ENCODE measurements at regions not wholly inside any gene's neighbourhood (a gene's known extent, or its start where the extent isn't known, plus 50 kb on each side); places are given as distances from the start of the nearest gene placed in this dataset.

DNA sequence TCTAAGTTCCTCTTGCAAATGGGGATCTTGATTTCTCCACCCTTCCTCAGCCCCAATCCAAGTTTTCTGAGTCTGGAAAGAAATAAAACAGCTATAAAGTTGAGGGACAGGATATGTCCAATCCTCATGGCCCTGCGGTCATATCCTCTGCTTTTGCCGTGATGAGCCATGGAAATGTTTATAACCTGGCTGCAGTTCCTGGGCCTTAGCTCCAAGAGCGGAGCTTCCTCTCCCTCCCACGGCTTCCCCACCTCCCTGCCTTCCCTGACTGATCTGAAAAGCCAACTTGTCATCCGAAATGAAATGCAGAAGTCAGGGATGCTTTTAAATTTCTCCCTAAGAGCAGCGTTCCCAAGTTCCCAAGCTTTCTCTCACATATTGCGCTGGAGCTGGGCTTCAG is 221.5 kb upstream of the SFRP2 start:
- TF ChIP-seq, protein P1, sequence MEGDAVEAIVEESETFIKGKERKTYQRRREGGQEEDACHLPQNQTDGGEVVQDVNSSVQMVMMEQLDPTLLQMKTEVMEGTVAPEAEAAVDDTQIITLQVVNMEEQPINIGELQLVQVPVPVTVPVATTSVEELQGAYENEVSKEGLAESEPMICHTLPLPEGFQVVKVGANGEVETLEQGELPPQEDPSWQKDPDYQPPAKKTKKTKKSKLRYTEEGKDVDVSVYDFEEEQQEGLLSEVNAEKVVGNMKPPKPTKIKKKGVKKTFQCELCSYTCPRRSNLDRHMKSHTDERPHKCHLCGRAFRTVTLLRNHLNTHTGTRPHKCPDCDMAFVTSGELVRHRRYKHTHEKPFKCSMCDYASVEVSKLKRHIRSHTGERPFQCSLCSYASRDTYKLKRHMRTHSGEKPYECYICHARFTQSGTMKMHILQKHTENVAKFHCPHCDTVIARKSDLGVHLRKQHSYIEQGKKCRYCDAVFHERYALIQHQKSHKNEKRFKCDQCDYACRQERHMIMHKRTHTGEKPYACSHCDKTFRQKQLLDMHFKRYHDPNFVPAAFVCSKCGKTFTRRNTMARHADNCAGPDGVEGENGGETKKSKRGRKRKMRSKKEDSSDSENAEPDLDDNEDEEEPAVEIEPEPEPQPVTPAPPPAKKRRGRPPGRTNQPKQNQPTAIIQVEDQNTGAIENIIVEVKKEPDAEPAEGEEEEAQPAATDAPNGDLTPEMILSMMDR (IDR thresholded peaks at IDR 0.05; ENCODE audit: unreplicated experiment) = no peak
- no peak overlapping the region for H3K4me3 Mint-ChIP-seq (ENCODE audit: low read depth)
- H3K36me3 Mint-ChIP-seq (ENCODE audit: insufficient read depth) = no peaks in the 10 kb centered on the region
- H3K9me3 Mint-ChIP-seq (ENCODE audit: low read depth) = peaks cover 6% of the 10 kb centered on the region
- no peaks in the 10 kb centered on the region for H3K27me3 Mint-ChIP-seq
- no peak for DNase-seq (ENCODE audit: low spot score, unreplicated experiment)
- no peaks in the 10 kb centered on the region for H3K4me1 Mint-ChIP-seq (ENCODE audit: low read depth)
- no peak overlapping the region for H3K27ac Mint-ChIP-seq

- H3K4me1 Mint-ChIP-seq (ENCODE audit: low read depth) = no peaks in the 10 kb centered on the region
- peaks cover 6% of the 10 kb centered on the region for H3K9me3 Mint-ChIP-seq (ENCODE audit: low read depth)
- DNase-seq (ENCODE audit: low spot score, unreplicated experiment) = no peak
- TF ChIP-seq, protein P1 (IDR thresholded peaks at IDR 0.05; ENCODE audit: unreplicated experiment) = no peak
- H3K27ac Mint-ChIP-seq = no peak overlapping the region
- no peaks in the 10 kb centered on the region for H3K27me3 Mint-ChIP-seq
- H3K36me3 Mint-ChIP-seq (ENCODE audit: insufficient read depth) = no peaks in the 10 kb centered on the region
- no peak overlapping the region for H3K4me3 Mint-ChIP-seq (ENCODE audit: low read depth)
Observed at GRCh38 chr4:154009788-154010187, 220.9 kb upstream of the SFRP2 start.

DNA sequence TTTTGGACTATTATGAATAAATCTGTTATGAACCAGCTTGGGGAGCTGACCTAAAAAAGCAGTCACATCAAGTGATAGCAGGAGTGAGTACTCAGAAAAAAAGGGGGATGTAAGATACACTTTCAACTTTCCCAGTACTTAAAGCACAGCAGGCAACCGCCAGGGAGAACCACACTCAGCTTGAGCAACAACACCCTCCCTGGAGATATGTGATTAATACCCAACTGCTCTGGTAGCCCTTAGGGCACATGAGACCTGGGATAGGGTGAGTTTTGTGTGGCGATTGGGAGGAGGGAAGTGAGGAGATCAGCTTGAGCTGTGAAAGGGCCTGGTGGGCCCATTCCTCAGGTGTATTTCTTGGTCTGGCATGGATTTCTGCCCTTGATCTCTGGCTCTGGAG is 220.3 kb upstream of the SFRP2 start:
- no peaks in the 10 kb centered on the region for H3K4me1 Mint-ChIP-seq (ENCODE audit: low read depth)

DNA sequence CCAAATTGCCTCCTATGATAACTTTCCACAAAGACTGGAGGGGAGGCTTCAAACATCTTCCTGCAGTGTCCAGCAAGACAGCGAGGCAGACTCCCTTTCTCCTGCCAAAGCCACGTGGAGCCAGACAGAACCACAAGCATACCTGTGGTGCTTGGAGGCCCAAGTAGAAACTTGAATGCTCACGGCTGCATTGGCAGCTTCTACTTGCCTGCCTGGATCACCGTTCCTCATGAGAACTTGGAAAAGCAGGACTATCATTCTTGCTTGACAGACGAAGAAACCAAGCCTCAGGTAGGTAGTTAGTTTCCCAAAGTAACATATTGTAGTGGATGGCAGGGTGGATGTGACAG is 216.3 kb upstream of the SFRP2 start:
- no peak overlapping the region for H3K27ac Mint-ChIP-seq
- TF ChIP-seq, protein P1 (IDR thresholded peaks at IDR 0.05; ENCODE audit: unreplicated experiment) = no peak
- H3K4me1 Mint-ChIP-seq (ENCODE audit: low read depth) = no peaks in the 10 kb centered on the region
- H3K4me3 Mint-ChIP-seq (ENCODE audit: low read depth) = no peak overlapping the region
- DNase-seq (ENCODE audit: low spot score, unreplicated experiment) = no peak
- H3K36me3 Mint-ChIP-seq (ENCODE audit: insufficient read depth) = no peaks in the 10 kb centered on the region
- no peaks in the 10 kb centered on the region for H3K27me3 Mint-ChIP-seq
- peaks cover 3% of the 10 kb centered on the region for H3K9me3 Mint-ChIP-seq (ENCODE audit: low read depth)

More for the DNA sequence above, 220.3 kb upstream of the SFRP2 start:
- Mint-ChIP-seq H3K9me3 (ENCODE audit: low read depth) (peaks cover 6% of the 10 kb centered on the region), H3K36me3 (ENCODE audit: insufficient read depth) (no peaks in the 10 kb centered on the region), H3K27ac (no peak overlapping the region), H3K4me3 (ENCODE audit: low read depth) (no peak overlapping the region), H3K27me3 (no peaks in the 10 kb centered on the region)
- DNase-seq (ENCODE audit: low spot score, unreplicated experiment) = no peak
- TF ChIP-seq, protein P1 (IDR thresholded peaks at IDR 0.05; ENCODE audit: unreplicated experiment) = no peak

DNA sequence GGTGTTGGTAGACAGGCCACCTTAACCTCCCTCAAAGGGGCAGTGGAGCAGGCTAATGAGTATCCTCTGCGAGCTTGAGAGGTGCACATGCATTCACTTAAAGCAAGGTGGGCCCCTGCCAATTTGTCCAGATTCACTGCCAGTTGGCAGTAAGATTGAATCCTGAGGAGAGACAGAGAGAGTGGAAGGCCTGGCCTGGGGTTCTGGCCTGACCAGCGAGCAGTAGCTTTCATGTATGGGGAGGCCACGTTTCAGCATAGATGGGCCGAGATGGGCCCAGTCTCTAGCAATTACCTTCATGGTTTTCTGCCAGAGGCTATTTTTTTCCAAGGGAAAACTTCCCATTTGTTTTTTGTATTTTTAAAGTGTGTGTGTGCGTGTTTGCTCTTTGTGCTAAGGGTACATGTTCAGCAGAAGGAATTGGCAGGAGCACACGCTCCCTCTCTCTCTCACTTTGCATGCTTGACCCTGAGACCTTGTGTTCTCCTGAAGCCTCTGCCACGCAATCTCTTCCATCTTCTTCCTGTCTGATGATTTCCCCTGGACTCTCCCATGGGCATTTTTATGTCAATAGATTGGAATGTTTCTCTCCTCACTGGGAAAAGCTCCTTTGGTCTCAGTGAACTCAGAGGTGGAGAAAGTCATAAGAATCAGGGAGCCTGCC is 215.8 kb upstream of the SFRP2 start:
- Mint-ChIP-seq H3K27ac (no peak overlapping the region), H3K36me3 (ENCODE audit: insufficient read depth) (no peaks in the 10 kb centered on the region), H3K4me1 (ENCODE audit: low read depth) (no peaks in the 10 kb centered on the region), H3K4me3 (ENCODE audit: low read depth) (no peak overlapping the region), H3K9me3 (ENCODE audit: low read depth) (peaks cover 3% of the 10 kb centered on the region), H3K27me3 (no peaks in the 10 kb centered on the region)
- DNase-seq (ENCODE audit: low spot score, unreplicated experiment) = no peak
- TF ChIP-seq, protein P1 (IDR thresholded peaks at IDR 0.05; ENCODE audit: unreplicated experiment) = no peak
